HG03571 (cell line): ENCODE measurements at regions not wholly inside any gene's neighbourhood (a gene's known extent, or its start where the extent isn't known, plus 50 kb on each side); places are given as distances from the start of the nearest gene placed in this dataset.
"Not testable (repeated sequence)": the region's sequence is repeated elsewhere in the genome, so short reads cannot be mapped to it uniquely, and the experiment has no call there.

ENCODE experiments used
- ATAC-seq: cut with Tn5 transposase; IDR thresholded peaks from one replicate; pipeline ENCODE4 v1.9.1; 2021; ENCODE audit not compliant: unreplicated experiment

- ATAC-seq = no peak
These were observed 100.4 kb downstream of the CD83 start for GRCh38 chr6:14217728-14218518.

- no peak for ATAC-seq
These were observed 100.9 kb downstream of the CD83 start for GRCh38 chr6:14218519-14218800.

GRCh38 chr6:14221564-14222279, 104.2 kb downstream of the CD83 start:
- ATAC-seq = no peak

- no peak for ATAC-seq
These were observed 105.4 kb downstream of the CD83 start for GRCh38 chr6:14222956-14223355.

- no peak for ATAC-seq
These were observed 107.0 kb downstream of the CD83 start for GRCh38 chr6:14224359-14225103.

GRCh38 chr6:14226051-14226660, 108.6 kb downstream of the CD83 start:
- no peak for ATAC-seq

GRCh38 chr6:14228571-14228970, 111.0 kb downstream of the CD83 start:
- ATAC-seq = no peak

- ATAC-seq = no peak
These were observed 113.5 kb downstream of the CD83 start for GRCh38 chr6:14231071-14231483.

- ATAC-seq = no peak
These were observed 114.1 kb downstream of the CD83 start for GRCh38 chr6:14231501-14232280.

- ATAC-seq = no peak
These were observed 115.3 kb downstream of the CD83 start for GRCh38 chr6:14232889-14233288.

- no peak for ATAC-seq
These were observed 118.2 kb downstream of the CD83 start for GRCh38 chr6:14235653-14236356.

- no peak for ATAC-seq
These were observed 121.5 kb downstream of the CD83 start for GRCh38 chr6:14239097-14239496.

GRCh38 chr6:14240411-14241166, 123.0 kb downstream of the CD83 start:
- ATAC-seq = no peak

GRCh38 chr6:14241255-14242070, 123.9 kb downstream of the CD83 start:
- ATAC-seq = no peak

- not testable (repeated sequence) for ATAC-seq
These were observed 125.3 kb downstream of the CD83 start for GRCh38 chr6:14242912-14243311.

- no peak for ATAC-seq
These were observed 126.0 kb downstream of the CD83 start for GRCh38 chr6:14243597-14243996.

GRCh38 chr6:14246876-14247275, 129.3 kb downstream of the CD83 start:
- ATAC-seq = no peak

GRCh38 chr6:14250573-14250972, 133.0 kb downstream of the CD83 start:
- ATAC-seq = no peak
